ENCODE measurements at regions not wholly inside any gene's neighbourhood (a gene's known extent, or its start where the extent isn't known, plus 50 kb on each side); places are given as distances from the start of the nearest gene placed in this dataset.
A peak's percentile ranks its signal among the peaks of the same experiment; 100 is the strongest.

DNA sequence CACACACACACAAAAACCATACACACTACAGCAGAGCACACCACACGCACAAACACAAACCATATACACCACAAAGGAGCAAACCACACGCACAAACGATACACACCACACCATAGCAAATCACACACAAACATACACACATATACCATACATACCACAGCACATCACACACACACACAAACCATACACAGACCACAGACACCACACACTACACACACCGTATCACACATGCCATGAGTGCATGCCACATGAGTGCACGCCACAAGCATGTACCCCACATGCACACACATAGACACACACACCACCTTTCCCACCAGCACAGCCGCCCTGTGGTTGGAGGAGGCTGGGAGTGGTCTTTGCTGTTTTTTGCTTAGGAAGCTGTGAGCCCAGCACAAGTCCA, 517.1 kb upstream of the MYT1L start:
- Mint-ChIP-seq H3K4me1 (ENCODE audit: insufficient read depth, unreplicated experiment) (no peaks in the 10 kb centered on the region), H3K27me3 (ENCODE audit: insufficient read depth, unreplicated experiment) (no peaks in the 10 kb centered on the region), H3K36me3 (ENCODE audit: insufficient read depth, unreplicated experiment) (no peaks in the 10 kb centered on the region), H3K4me3 (ENCODE audit: unreplicated experiment) (no peak overlapping the region), H3K9me3 (ENCODE audit: unreplicated experiment) (no peaks in the 10 kb centered on the region), H3K27ac (ENCODE audit: low read depth, unreplicated experiment) (no peak overlapping the region)
- no TSS peak for BruUV-seq (replicated peaks)
- intact Hi-C loops (cut with micrococcal nuclease) = no loop called here
- no peak for DNase-seq (ENCODE audit: unreplicated experiment)
- CTCF ChIA-PET = no interaction called here
- POLR2A ChIA-PET = no interaction called here
- TF ChIP-seq CTCF (IDR thresholded peaks at IDR 0.05; ENCODE audit: unreplicated experiment) = no peak

- ChIA-PET POLR2A (no interaction called here), CTCF (no interaction called here)
- H3K4me1 Mint-ChIP-seq (ENCODE audit: insufficient read depth, unreplicated experiment) = no peaks in the 10 kb centered on the region
- no peak for DNase-seq (ENCODE audit: unreplicated experiment)
- no TSS peak for BruUV-seq (replicated peaks)
- no peak overlapping the region for H3K4me3 Mint-ChIP-seq (ENCODE audit: unreplicated experiment)
- H3K36me3 Mint-ChIP-seq (ENCODE audit: insufficient read depth, unreplicated experiment) = no peaks in the 10 kb centered on the region
- H3K27ac Mint-ChIP-seq (ENCODE audit: low read depth, unreplicated experiment) = no peak overlapping the region
- H3K27me3 Mint-ChIP-seq (ENCODE audit: insufficient read depth, unreplicated experiment) = no peaks in the 10 kb centered on the region
- no peak for TF ChIP-seq CTCF (IDR thresholded peaks at IDR 0.05; ENCODE audit: unreplicated experiment)
- intact Hi-C loops (cut with micrococcal nuclease) = no loop called here
- H3K9me3 Mint-ChIP-seq (ENCODE audit: unreplicated experiment) = no peaks in the 10 kb centered on the region
These were observed 516.2 kb upstream of the MYT1L start for GRCh38 chr2:2847209-2847676.

- Mint-ChIP-seq H3K27ac (ENCODE audit: low read depth, unreplicated experiment) (no peak overlapping the region), H3K27me3 (ENCODE audit: insufficient read depth, unreplicated experiment) (no peaks in the 10 kb centered on the region), H3K4me3 (ENCODE audit: unreplicated experiment) (no peak overlapping the region), H3K36me3 (ENCODE audit: insufficient read depth, unreplicated experiment) (no peaks in the 10 kb centered on the region), H3K9me3 (ENCODE audit: unreplicated experiment) (no peaks in the 10 kb centered on the region), H3K4me1 (ENCODE audit: insufficient read depth, unreplicated experiment) (no peaks in the 10 kb centered on the region)
- intact Hi-C loops (cut with micrococcal nuclease) = no loop called here
- ChIA-PET CTCF (interaction anchor here (0.8 kb wide), 1 partner anchor 45 kb away, joined by 3 read pairs; no protein-coding TSS in a partner anchor), POLR2A (no interaction called here)
- no peak for TF ChIP-seq CTCF (IDR thresholded peaks at IDR 0.05; ENCODE audit: unreplicated experiment)
- TSS peak; percentile 90 for BruUV-seq (replicated peaks)
- DNase-seq (ENCODE audit: unreplicated experiment) = no peak
These were observed 515.5 kb upstream of the MYT1L start for GRCh38 chr2:2846332-2847208.

DNA sequence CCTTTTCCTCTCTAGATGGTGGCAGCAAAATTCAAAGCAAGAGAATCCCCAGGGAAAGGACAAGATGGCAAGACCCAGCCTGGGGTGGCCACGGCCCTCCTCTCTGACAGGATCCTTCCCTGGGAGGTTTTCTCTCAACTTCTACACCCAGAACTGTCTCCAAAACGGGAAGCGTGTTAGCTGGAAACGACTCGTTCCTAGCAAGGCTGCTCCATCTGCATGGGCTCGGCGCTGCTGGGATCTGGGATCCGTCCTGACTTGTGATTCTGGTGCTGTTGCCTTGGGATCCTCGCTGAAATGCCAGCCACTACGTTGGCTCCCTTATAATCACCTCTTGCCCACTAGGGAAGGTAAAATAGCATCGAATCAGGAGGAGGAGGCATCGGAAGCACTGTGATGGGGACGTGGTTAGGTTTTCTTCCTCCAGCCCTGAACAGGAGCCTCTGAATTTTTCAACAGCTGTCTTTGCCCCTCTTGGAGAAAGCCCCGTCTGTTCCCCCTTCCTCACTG, 514.8 kb upstream of the MYT1L start:
- BruUV-seq (replicated peaks) = no TSS peak
- Mint-ChIP-seq H3K27me3 (ENCODE audit: insufficient read depth, unreplicated experiment) (no peaks in the 10 kb centered on the region), H3K4me1 (ENCODE audit: insufficient read depth, unreplicated experiment) (no peaks in the 10 kb centered on the region), H3K9me3 (ENCODE audit: unreplicated experiment) (no peaks in the 10 kb centered on the region), H3K27ac (ENCODE audit: low read depth, unreplicated experiment) (no peak overlapping the region), H3K4me3 (ENCODE audit: unreplicated experiment) (no peak overlapping the region), H3K36me3 (ENCODE audit: insufficient read depth, unreplicated experiment) (no peaks in the 10 kb centered on the region)
- no peak for DNase-seq (ENCODE audit: unreplicated experiment)
- ChIA-PET CTCF (interaction anchor here (2.1 kb wide), 1 partner anchor 457 kb away, joined by 5 read pairs; no protein-coding TSS in a partner anchor), POLR2A (no interaction called here)
- intact Hi-C loops (cut with micrococcal nuclease) = no loop called here
- TF ChIP-seq CTCF (IDR thresholded peaks at IDR 0.05; ENCODE audit: unreplicated experiment) = no peak

Measured in MCF 10A (cell line).